Suppressor macrophage treated with lipopolysaccharide for 4 hours (primary cell): ENCODE measurements at regions not wholly inside any gene's neighbourhood (a gene's known extent, or its start where the extent isn't known, plus 50 kb on each side); places are given as distances from the start of the nearest gene placed in this dataset.

Experiments used
- DNase-seq: peaks from one replicate; pipeline ENCODE4 v3.0.0-alpha.2; 2020

- DNase-seq: no peak
Observed at GRCh38 chr14:81849714-81850113, 316.1 kb upstream of the SEL1L start.

- DNase-seq: no peak
Observed at GRCh38 chr14:81855007-81855406, 321.4 kb upstream of the SEL1L start.

GRCh38 chr14:81859046-81859445 lies 325.4 kb upstream of the SEL1L start:
- DNase-seq: no peak

- DNase-seq: no peak
Observed at GRCh38 chr14:81868172-81868571, 334.5 kb upstream of the SEL1L start.

GRCh38 chr14:81871706-81872105 lies 338.1 kb upstream of the SEL1L start:
- no peak for DNase-seq

GRCh38 chr14:81884382-81884781 lies 350.7 kb upstream of the SEL1L start:
- no peak for DNase-seq

GRCh38 chr14:81886588-81886987 lies 352.9 kb upstream of the SEL1L start:
- DNase-seq: no peak

- DNase-seq: no peak
Observed at GRCh38 chr14:81889529-81889928, 355.9 kb upstream of the SEL1L start.

- DNase-seq: no peak
Observed at GRCh38 chr14:81890020-81890419, 356.4 kb upstream of the SEL1L start.

GRCh38 chr14:81903477-81903876 lies 369.8 kb upstream of the SEL1L start:
- no peak for DNase-seq

GRCh38 chr14:81927070-81927469 lies 393.4 kb upstream of the SEL1L start:
- DNase-seq: no peak

GRCh38 chr14:81931828-81932227 lies 398.2 kb upstream of the SEL1L start:
- DNase-seq: no peak

GRCh38 chr14:81936348-81936747 lies 402.7 kb upstream of the SEL1L start:
- no peak for DNase-seq

GRCh38 chr14:81936902-81937301 lies 403.2 kb upstream of the SEL1L start:
- DNase-seq: no peak

GRCh38 chr14:81938341-81938740 lies 404.7 kb upstream of the SEL1L start:
- DNase-seq: no peak

- DNase-seq: no peak
Observed at GRCh38 chr14:81940651-81941050, 407.0 kb upstream of the SEL1L start.

- DNase-seq: no peak
Observed at GRCh38 chr14:81942071-81942470, 408.4 kb upstream of the SEL1L start.

GRCh38 chr14:81946375-81946774 lies 412.7 kb upstream of the SEL1L start:
- DNase-seq: no peak

- DNase-seq: no peak
Observed at GRCh38 chr14:81946834-81947798, 413.5 kb upstream of the SEL1L start.

- no peak for DNase-seq
Observed at GRCh38 chr14:81952917-81953316, 419.3 kb upstream of the SEL1L start.

GRCh38 chr14:81953419-81953818 lies 419.8 kb upstream of the SEL1L start:
- DNase-seq: no peak

GRCh38 chr14:81955123-81955522 lies 421.5 kb upstream of the SEL1L start:
- DNase-seq: no peak

- DNase-seq: no peak
Observed at GRCh38 chr14:81960781-81961180, 427.1 kb upstream of the SEL1L start.

GRCh38 chr14:81963846-81964245 lies 430.2 kb upstream of the SEL1L start:
- DNase-seq: no peak

- DNase-seq: no peak
Observed at GRCh38 chr14:81970307-81970706, 436.7 kb upstream of the SEL1L start.
